ENCODE measurements at regions not wholly inside any gene's neighbourhood (a gene's known extent, or its start where the extent isn't known, plus 50 kb on each side); places are given as distances from the start of the nearest gene placed in this dataset.
A peak's percentile ranks its signal among the peaks of the same experiment; 100 is the strongest.

DNA sequence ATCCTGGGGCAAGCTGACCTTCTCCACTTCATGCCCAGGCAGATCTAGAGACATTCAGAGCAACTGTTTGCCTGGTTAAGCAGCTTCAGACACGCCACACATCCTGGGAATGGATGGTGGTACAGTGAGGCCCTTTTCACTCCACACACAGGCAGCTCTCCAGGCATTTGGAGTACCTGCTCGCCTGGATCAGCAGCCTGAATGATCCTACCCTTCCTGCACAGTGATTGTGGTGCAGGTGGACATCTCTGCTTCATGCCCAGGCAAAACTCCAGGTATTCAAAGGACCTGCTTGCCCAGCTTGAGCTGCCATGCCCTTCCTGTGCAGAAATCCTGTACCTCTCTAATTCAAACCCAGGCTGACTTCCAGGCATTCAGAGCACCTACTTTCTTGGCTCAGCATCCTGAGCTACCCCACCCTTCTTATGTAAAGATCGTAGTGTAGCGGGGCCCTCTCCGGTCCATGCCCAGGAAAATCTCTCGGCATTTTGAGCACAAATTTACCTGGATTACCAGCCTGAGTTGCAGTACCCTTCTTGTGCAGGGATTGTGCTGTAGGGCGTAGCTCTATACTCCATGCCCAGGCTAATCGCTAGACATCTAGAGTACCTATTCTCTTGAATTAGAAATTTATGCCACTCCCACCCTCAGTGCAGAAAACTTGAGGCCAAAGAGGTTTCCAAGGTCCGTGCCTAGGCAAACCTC, 972.8 kb downstream of the ANKRD7 start:
- no peaks in the 10 kb centered on the region for H3K9me2 ChIP-seq (replicated peaks; ENCODE audit: low read depth, low read length)
- no peaks in the 10 kb centered on the region for H3F3A ChIP-seq (ENCODE audit: low read depth)
- H3K27me3 ChIP-seq (ENCODE audit: insufficient read depth, low read length, poor library complexity, severe bottlenecking), result no peaks in the 10 kb centered on the region
- H3K4me3 ChIP-seq (ENCODE audit: low read length, poor library complexity, severe bottlenecking), result no peak overlapping the region
- H4K20me1 ChIP-seq (ENCODE audit: insufficient read depth, low read length, poor library complexity, severe bottlenecking), result no peaks in the 10 kb centered on the region
- peak overlapping the region; percentile 57 for H2AFZ ChIP-seq (ENCODE audit: low read length)
- H3K4me2 ChIP-seq (ENCODE audit: low read depth, low read length, poor library complexity, severe bottlenecking), result no peak overlapping the region
- no peaks in the 10 kb centered on the region for H3K79me2 ChIP-seq (ENCODE audit: insufficient read depth, low read length)
- TF ChIP-seq, protein P1, sequence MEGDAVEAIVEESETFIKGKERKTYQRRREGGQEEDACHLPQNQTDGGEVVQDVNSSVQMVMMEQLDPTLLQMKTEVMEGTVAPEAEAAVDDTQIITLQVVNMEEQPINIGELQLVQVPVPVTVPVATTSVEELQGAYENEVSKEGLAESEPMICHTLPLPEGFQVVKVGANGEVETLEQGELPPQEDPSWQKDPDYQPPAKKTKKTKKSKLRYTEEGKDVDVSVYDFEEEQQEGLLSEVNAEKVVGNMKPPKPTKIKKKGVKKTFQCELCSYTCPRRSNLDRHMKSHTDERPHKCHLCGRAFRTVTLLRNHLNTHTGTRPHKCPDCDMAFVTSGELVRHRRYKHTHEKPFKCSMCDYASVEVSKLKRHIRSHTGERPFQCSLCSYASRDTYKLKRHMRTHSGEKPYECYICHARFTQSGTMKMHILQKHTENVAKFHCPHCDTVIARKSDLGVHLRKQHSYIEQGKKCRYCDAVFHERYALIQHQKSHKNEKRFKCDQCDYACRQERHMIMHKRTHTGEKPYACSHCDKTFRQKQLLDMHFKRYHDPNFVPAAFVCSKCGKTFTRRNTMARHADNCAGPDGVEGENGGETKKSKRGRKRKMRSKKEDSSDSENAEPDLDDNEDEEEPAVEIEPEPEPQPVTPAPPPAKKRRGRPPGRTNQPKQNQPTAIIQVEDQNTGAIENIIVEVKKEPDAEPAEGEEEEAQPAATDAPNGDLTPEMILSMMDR (conservative IDR thresholded peaks at IDR 0.05; ENCODE audit: low read length), result no peak
- TF ChIP-seq EZH2phosphoT487 (IDR thresholded peaks at IDR 0.05; ENCODE audit: borderline replicate concordance), result no peak
- H3K9ac ChIP-seq (ENCODE audit: low read depth, low read length, poor library complexity, severe bottlenecking), result no peak overlapping the region
- no peaks in the 10 kb centered on the region for H3K36me3 ChIP-seq (ENCODE audit: insufficient read depth, low read length)
- H3K9me3 ChIP-seq (ENCODE audit: insufficient read depth, low read depth, low read length), result no peaks in the 10 kb centered on the region
- H3K4me1 ChIP-seq (ENCODE audit: insufficient read depth, low read length, poor library complexity, severe bottlenecking), result no peaks in the 10 kb centered on the region

DNA sequence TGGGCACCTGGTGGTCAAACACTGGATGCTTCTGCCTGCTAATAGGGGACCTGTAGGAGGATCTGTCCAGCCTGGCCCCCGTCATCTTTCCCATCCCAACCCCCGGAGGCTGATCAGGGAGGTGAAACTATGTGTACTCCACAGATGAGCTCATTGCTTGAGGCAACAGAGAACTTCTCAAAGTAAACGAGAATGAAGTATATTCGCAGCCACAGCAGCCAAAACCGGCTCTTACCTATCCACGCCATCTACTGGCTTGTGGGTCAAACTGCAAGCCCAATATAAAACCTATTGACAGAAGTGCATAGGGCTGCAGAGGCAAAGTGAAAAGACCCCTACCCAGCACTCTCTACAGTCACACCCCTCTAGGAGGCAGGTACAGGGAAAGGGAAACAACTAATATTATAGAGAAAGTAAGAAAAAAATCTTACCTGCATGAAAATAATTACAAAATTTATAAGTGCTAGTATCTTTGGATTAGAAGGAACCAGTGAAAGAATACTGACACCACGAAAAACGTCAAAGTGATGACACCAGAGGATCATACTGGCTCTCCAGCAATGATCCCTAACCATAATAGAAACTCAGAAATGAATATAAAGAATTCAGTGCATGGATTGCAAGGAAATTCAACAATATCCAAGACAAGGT, 973.5 kb downstream of the ANKRD7 start:
- H2AFZ ChIP-seq (ENCODE audit: low read length), result peak overlapping the region; percentile 57
- no peaks in the 10 kb centered on the region for H3K9me2 ChIP-seq (replicated peaks; ENCODE audit: low read depth, low read length)
- H4K20me1 ChIP-seq (ENCODE audit: insufficient read depth, low read length, poor library complexity, severe bottlenecking), result no peaks in the 10 kb centered on the region
- no peaks in the 10 kb centered on the region for H3K27me3 ChIP-seq (ENCODE audit: insufficient read depth, low read length, poor library complexity, severe bottlenecking)
- no peak overlapping the region for H3K4me3 ChIP-seq (ENCODE audit: low read length, poor library complexity, severe bottlenecking)
- no peak overlapping the region for H3K4me2 ChIP-seq (ENCODE audit: low read depth, low read length, poor library complexity, severe bottlenecking)
- H3K9ac ChIP-seq (ENCODE audit: low read depth, low read length, poor library complexity, severe bottlenecking), result no peak overlapping the region
- no peaks in the 10 kb centered on the region for H3K9me3 ChIP-seq (ENCODE audit: insufficient read depth, low read depth, low read length)
- H3K79me2 ChIP-seq (ENCODE audit: insufficient read depth, low read length), result no peaks in the 10 kb centered on the region
- no peaks in the 10 kb centered on the region for H3K36me3 ChIP-seq (ENCODE audit: insufficient read depth, low read length)
- H3K4me1 ChIP-seq (ENCODE audit: insufficient read depth, low read length, poor library complexity, severe bottlenecking), result no peaks in the 10 kb centered on the region
- TF ChIP-seq EZH2phosphoT487 (IDR thresholded peaks at IDR 0.05; ENCODE audit: borderline replicate concordance), result no peak
- TF ChIP-seq, protein P1 (conservative IDR thresholded peaks at IDR 0.05; ENCODE audit: low read length), result peak; percentile 81
- no peaks in the 10 kb centered on the region for H3F3A ChIP-seq (ENCODE audit: low read depth)

DNA sequence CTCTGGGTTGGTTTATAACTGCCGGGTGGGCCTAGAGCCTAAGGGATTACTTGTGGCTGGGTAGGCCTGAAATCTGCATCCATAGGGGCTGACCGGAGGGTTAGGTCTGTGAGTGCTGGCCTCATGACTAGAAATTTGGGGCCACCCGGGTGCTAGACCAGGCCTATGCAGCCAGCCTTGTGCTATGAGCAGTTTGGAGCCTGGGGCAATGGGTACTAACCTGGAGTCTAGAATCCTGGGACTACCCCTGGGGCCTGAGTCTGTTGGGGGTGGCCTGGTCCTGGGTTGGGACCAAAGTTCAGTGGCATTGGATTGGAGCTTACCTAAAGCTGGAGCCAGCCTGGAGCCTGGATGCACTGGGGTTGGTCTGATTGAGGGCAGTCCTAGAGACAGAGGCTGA, 995.2 kb downstream of the ANKRD7 start:
- Histone ChIP-seq H3K9me2 (replicated peaks; ENCODE audit: low read depth, low read length) (no peaks in the 10 kb centered on the region), H3K4me3 (ENCODE audit: low read length, poor library complexity, severe bottlenecking) (no peak overlapping the region), H3K27me3 (ENCODE audit: insufficient read depth, low read length, poor library complexity, severe bottlenecking) (no peaks in the 10 kb centered on the region), H3K9me3 (ENCODE audit: insufficient read depth, low read depth, low read length) (no peaks in the 10 kb centered on the region), H3K9ac (ENCODE audit: low read depth, low read length, poor library complexity, severe bottlenecking) (no peak overlapping the region), H3K36me3 (ENCODE audit: insufficient read depth, low read length) (no peaks in the 10 kb centered on the region), H2AFZ (ENCODE audit: low read length) (no peak overlapping the region), H3K79me2 (ENCODE audit: insufficient read depth, low read length) (no peaks in the 10 kb centered on the region), H3K4me1 (ENCODE audit: insufficient read depth, low read length, poor library complexity, severe bottlenecking) (no peaks in the 10 kb centered on the region), H4K20me1 (ENCODE audit: insufficient read depth, low read length, poor library complexity, severe bottlenecking) (peaks cover 3% of the 10 kb centered on the region), H3K4me2 (ENCODE audit: low read depth, low read length, poor library complexity, severe bottlenecking) (no peak overlapping the region), H3F3A (ENCODE audit: low read depth) (no peaks in the 10 kb centered on the region)
- no peak for TF ChIP-seq EZH2phosphoT487 (IDR thresholded peaks at IDR 0.05; ENCODE audit: borderline replicate concordance)
- TF ChIP-seq, protein P1 (conservative IDR thresholded peaks at IDR 0.05; ENCODE audit: low read length), result no peak

All from Loucy (cell line).